CD4-positive, alpha-beta T cell (primary cell): ENCODE measurements at regions not wholly inside any gene's neighbourhood (a gene's known extent, or its start where the extent isn't known, plus 50 kb on each side); places are given as distances from the start of the nearest gene placed in this dataset.

Source experiments
- ATAC-seq: fragments of 200-7000 bp; cut with Tn5 transposase; one replicate; pipeline ENCODE4 v1.10.0; 2022; ENCODE audit warnings: mild to moderate bottlenecking; ENCODE audit not compliant: poor library complexity
- CTCF ChIA-PET: fragments of 350-600 bp; sonication (Branson Sonifier 250); formaldehyde crosslinking; loops from one replicate; lab custom pipeline; 2021; ENCODE audit warnings: antibody characterized with exemption, inconsistent platforms; lab: Charles Lee
- POLR2A ChIA-PET: fragments of 350-600 bp; sonication (Branson Sonifier 250); formaldehyde crosslinking; loops from one replicate; lab custom pipeline; 2021; ENCODE audit warnings: antibody characterized with exemption, inconsistent platforms; lab: Charles Lee
- DNase-seq, 14 experiments: peaks; one replicate each; pipeline ENCODE4 v3.0.0-alpha.2; 2013 to 2020; ENCODE audit warnings: mixed read lengths in 2 of 14
- H3K27ac ChIP-seq, 2 donors: one replicate each; pipeline versions ENCODE4 v1.5.1 to v1.7.0; 2013; ENCODE audit warnings: low read length in 2 of 2, low read depth in 1 of 2, mild to moderate bottlenecking in 1 of 2
- H3K27me3 ChIP-seq, 2 experiments: 1 replicate in 1 of 2; 2 replicates in 1 of 2; pipeline versions ENCODE4 v1.6.1 to v1.7.0; 2013; ENCODE audit warnings: low read length in 2 of 2, control low read depth in 1 of 2, mild to moderate bottlenecking in 1 of 2, moderate library complexity in 1 of 2; ENCODE audit not compliant: insufficient read depth in 2 of 2, control insufficient read depth in 1 of 2
- H3K36me3 ChIP-seq: one replicate; pipeline ENCODE4 v1.6.1; 2013; ENCODE audit warnings: low read length, control low read depth; ENCODE audit not compliant: insufficient read depth
- H3K4me1 ChIP-seq: one replicate; pipeline ENCODE4 v1.6.1; 2013; ENCODE audit warnings: low read length, control low read depth; ENCODE audit not compliant: insufficient read depth
- H3K4me3 ChIP-seq: one replicate; pipeline ENCODE4 v1.5.1; 2013; ENCODE audit warnings: mild to moderate bottlenecking, low read length, moderate library complexity
- H3K9me3 ChIP-seq, 2 experiments: 1 replicate in 1 of 2; 2 replicates in 1 of 2; pipeline versions ENCODE4 v1.6.1 to v1.7.0; 2013; ENCODE audit warnings: low read length in 2 of 2, mild to moderate bottlenecking in 2 of 2, control low read depth in 1 of 2, moderate library complexity in 1 of 2; ENCODE audit not compliant: control insufficient read depth in 1 of 2, insufficient read depth in 1 of 2
- H3K27ac Mint-ChIP-seq: one replicate; pipeline ENCODE4 v1.8.0; 2020; ENCODE audit warnings: mixed read lengths
- H3K27me3 Mint-ChIP-seq: one replicate; pipeline ENCODE4 v1.8.0; 2021; ENCODE audit warnings: mixed read lengths
- H3K36me3 Mint-ChIP-seq: one replicate; pipeline ENCODE4 v1.8.0; 2021; ENCODE audit warnings: low read depth, mixed read lengths
- H3K4me1 Mint-ChIP-seq: one replicate; pipeline ENCODE4 v1.8.0; 2021; ENCODE audit warnings: low read depth, mixed read lengths
- H3K4me3 Mint-ChIP-seq: one replicate; pipeline ENCODE4 v1.8.0; 2020; ENCODE audit warnings: mild to moderate bottlenecking, mixed read lengths
- H3K9me3 Mint-ChIP-seq: one replicate; pipeline ENCODE4 v1.8.0; 2020; ENCODE audit warnings: mixed read lengths
- CTCF ChIP-seq: fragments of 200-600 bp; IDR thresholded peaks from one replicate; pipeline ENCODE4 v1.8.0; 2022; ENCODE audit warnings: antibody characterized with exemption, mild to moderate bottlenecking
- intact Hi-C, 2 experiments: fragments of 100-400 bp; cut with DNase I in 1 of 2; cut with micrococcal nuclease in 1 of 2; formaldehyde crosslinking; loops; one replicate each; pipeline versions ENCODE4 v1.15.1 to v1.9.0; 2023 to 2025; cut with DNase I, micrococcal nuclease

- Histone ChIP-seq H3K9me3 (no peaks in the 10 kb centered on the region), H3K4me1 (no peaks in the 10 kb centered on the region), H3K4me3 (no peak overlapping the region), H3K36me3 (no peaks in the 10 kb centered on the region), H3K27ac (no peak overlapping the region), H3K27me3 (no peaks in the 10 kb centered on the region)
- Mint-ChIP-seq H3K27ac (no peak overlapping the region), H3K9me3 (no peaks in the 10 kb centered on the region), H3K27me3 (no peaks in the 10 kb centered on the region), H3K4me1 (no peaks in the 10 kb centered on the region), H3K36me3 (no peaks in the 10 kb centered on the region), H3K4me3 (no peak overlapping the region)
- no peak for TF ChIP-seq CTCF
- ATAC-seq (no peak), DNase-seq (no peak)
- intact Hi-C loops, result no loop called here
- ChIA-PET CTCF (no interaction called here), POLR2A (no interaction called here)
These were observed 336.2 kb downstream of the ETS1 start for GRCh38 chr11:128251140-128251539.

GRCh38 chr11:128250482-128250881, 336.9 kb downstream of the ETS1 start:
- Histone ChIP-seq H3K36me3 (no peaks in the 10 kb centered on the region), H3K9me3 (no peaks in the 10 kb centered on the region), H3K4me1 (no peaks in the 10 kb centered on the region), H3K4me3 (no peak overlapping the region), H3K27me3 (no peaks in the 10 kb centered on the region), H3K27ac (no peak overlapping the region)
- no peak for TF ChIP-seq CTCF
- Mint-ChIP-seq H3K9me3 (no peaks in the 10 kb centered on the region), H3K36me3 (no peaks in the 10 kb centered on the region), H3K27ac (no peak overlapping the region), H3K27me3 (no peaks in the 10 kb centered on the region), H3K4me1 (no peaks in the 10 kb centered on the region), H3K4me3 (no peak overlapping the region)
- ATAC-seq, result no peak
- ChIA-PET POLR2A (no interaction called here), CTCF (no interaction called here)
- intact Hi-C loops, result no loop called here
- no peak for DNase-seq

- Histone ChIP-seq H3K27me3 (no peaks in the 10 kb centered on the region), H3K9me3 (no peaks in the 10 kb centered on the region), H3K27ac (no peak overlapping the region), H3K4me3 (no peak overlapping the region), H3K36me3 (no peaks in the 10 kb centered on the region), H3K4me1 (no peaks in the 10 kb centered on the region)
- Mint-ChIP-seq H3K27me3 (no peaks in the 10 kb centered on the region), H3K9me3 (no peaks in the 10 kb centered on the region), H3K4me3 (no peak overlapping the region), H3K27ac (no peak overlapping the region), H3K36me3 (no peaks in the 10 kb centered on the region), H3K4me1 (no peaks in the 10 kb centered on the region)
- POLR2A ChIA-PET, result no interaction called here
- ATAC-seq (no peak), DNase-seq (no peak)
- intact Hi-C loops, result loop anchor here in 1 of 2 experiments (5.0 kb wide), 1 partner anchor 40 kb away; no protein-coding TSS in a partner anchor
- no peak for TF ChIP-seq CTCF
- CTCF ChIA-PET, result interaction anchor here (0.9 kb wide), 1 partner anchor 36 kb away, joined by 3 read pairs; no protein-coding TSS in a partner anchor
These were observed 340.4 kb downstream of the ETS1 start for GRCh38 chr11:128246810-128247594.
